ENCODE measurements at regions not wholly inside any gene's neighbourhood (a gene's known extent, or its start where the extent isn't known, plus 50 kb on each side); places are given as distances from the start of the nearest gene placed in this dataset.

DNA sequence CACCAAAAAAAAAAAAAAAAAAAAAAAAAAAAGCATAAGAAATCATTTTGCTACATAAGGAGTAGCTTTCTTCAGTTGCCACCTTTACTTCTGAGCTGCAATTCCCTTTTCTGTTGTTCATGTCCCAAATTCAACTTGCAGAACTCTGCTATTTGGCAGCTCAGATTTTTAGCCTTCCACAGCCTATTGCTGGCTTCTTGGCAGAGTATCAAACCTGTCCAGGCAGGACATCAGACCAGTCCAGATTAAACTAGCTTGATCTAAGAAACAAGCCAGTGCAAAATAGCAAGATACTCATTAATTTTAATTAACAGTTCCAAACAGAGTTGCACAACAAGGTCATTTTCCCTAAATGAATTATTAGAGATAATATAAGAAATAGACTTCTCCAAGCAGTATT is 123.6 kb upstream of the NR3C2 start:
- CTCF ChIA-PET = interaction anchor here (0.6 kb wide), 1 partner anchor 9 kb away, joined by 3 read pairs; no protein-coding TSS in a partner anchor
- no peak overlapping the region for H3K4me2 ChIP-seq

DNA sequence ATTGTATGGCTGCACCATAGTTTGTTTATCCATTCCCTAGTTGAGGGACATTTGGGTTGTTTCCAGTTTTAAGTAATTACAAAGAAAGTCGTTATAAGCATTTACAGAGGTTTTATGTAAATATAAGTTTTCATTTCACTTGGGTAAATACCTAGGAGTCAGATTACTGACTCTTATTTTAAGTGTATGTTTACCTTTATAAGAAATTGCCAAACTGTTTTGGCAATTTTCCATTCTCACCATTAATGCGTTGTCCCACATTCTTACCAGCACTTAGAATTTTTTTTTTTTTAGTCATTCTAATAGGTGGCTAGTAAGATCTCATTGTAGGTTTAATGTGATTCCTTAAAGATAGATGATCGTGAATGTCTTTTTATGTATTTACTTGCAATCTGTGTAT is 121.5 kb upstream of the NR3C2 start:
- H3K4me2 ChIP-seq = no peak overlapping the region

More for the DNA sequence above, 123.6 kb upstream of the NR3C2 start:
- DNase-seq (ENCODE audit: low read depth in 1 of 2, low spot score in 1 of 2) (no peak), ATAC-seq (no peak), FAIRE-seq (no peak)
- no peaks in the 10 kb centered on the region for H3K9me3 ChIP-seq
- TF ChIP-seq BHLHE40 (IDR thresholded peaks at IDR 0.05; ENCODE audit: low read depth, low read length) = no peak
- no peak for TF ChIP-seq HDAC2 (IDR thresholded peaks at IDR 0.05)
- TF ChIP-seq EHMT2 (IDR thresholded peaks at IDR 0.05; ENCODE audit: low read depth) = no peak
- no peak for TF ChIP-seq RARB (CRISPR knock-in tag; IDR thresholded peaks at IDR 0.05)
- TF ChIP-seq, protein P1, sequence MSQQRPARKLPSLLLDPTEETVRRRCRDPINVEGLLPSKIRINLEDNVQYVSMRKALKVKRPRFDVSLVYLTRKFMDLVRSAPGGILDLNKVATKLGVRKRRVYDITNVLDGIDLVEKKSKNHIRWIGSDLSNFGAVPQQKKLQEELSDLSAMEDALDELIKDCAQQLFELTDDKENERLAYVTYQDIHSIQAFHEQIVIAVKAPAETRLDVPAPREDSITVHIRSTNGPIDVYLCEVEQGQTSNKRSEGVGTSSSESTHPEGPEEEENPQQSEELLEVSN (IDR thresholded peaks at IDR 0.05; ENCODE audit: borderline replicate concordance, low read depth) = no peak
- no peak for TF ChIP-seq MAZ (IDR thresholded peaks at IDR 0.05; ENCODE audit: borderline replicate concordance, low read depth, low read length)
- no peak for TF ChIP-seq KDM5A (IDR thresholded peaks at IDR 0.05)
- no peak for TF ChIP-seq CBX2 (IDR thresholded peaks at IDR 0.05; ENCODE audit: borderline replicate concordance, low read depth)
- TF ChIP-seq, protein P2, sequence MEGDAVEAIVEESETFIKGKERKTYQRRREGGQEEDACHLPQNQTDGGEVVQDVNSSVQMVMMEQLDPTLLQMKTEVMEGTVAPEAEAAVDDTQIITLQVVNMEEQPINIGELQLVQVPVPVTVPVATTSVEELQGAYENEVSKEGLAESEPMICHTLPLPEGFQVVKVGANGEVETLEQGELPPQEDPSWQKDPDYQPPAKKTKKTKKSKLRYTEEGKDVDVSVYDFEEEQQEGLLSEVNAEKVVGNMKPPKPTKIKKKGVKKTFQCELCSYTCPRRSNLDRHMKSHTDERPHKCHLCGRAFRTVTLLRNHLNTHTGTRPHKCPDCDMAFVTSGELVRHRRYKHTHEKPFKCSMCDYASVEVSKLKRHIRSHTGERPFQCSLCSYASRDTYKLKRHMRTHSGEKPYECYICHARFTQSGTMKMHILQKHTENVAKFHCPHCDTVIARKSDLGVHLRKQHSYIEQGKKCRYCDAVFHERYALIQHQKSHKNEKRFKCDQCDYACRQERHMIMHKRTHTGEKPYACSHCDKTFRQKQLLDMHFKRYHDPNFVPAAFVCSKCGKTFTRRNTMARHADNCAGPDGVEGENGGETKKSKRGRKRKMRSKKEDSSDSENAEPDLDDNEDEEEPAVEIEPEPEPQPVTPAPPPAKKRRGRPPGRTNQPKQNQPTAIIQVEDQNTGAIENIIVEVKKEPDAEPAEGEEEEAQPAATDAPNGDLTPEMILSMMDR (IDR thresholded peaks at IDR 0.05) = no peak
- H3K27ac ChIP-seq = no peak overlapping the region
- H3K4me3 ChIP-seq = no peak overlapping the region
- POLR2A ChIA-PET = no interaction called here
- H3K4me1 ChIP-seq = no peaks in the 10 kb centered on the region

DNA sequence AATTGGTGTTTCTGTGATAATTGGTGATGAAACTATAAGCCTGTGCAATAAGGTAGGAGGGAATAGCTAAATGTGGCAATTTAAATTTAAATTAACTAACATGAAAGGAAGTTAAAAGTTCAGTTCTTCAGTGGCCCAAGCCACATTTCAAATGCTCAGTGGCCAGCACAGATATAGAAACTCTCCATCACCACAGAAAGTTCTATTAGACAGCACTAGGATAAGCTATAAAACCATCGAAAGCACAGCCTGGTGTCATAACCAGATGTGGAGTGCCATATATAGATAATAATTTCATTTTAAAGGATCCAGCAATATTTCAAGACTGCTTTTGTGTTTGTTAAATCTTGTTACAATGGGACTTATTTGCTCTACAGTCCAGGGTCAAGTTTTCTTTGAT is 119.3 kb upstream of the NR3C2 start:
- CTCF ChIA-PET = no interaction called here
- DNase-seq (ENCODE audit: low read depth in 1 of 2, low spot score in 1 of 2) (no peak), FAIRE-seq (no peak), ATAC-seq (no peak)
- H3K4me1 ChIP-seq = no peaks in the 10 kb centered on the region
- H3K27ac ChIP-seq = no peak overlapping the region
- POLR2A ChIA-PET = no interaction called here
- H3K4me3 ChIP-seq = no peak overlapping the region
- WGBS (ENCODE audit: missing lambda C conversion rate) = 29% methylated on average over 1 of the region's 1 CpG
- H3K9me3 ChIP-seq = no peaks in the 10 kb centered on the region
- no peak overlapping the region for H3K4me2 ChIP-seq
- no peak for TF ChIP-seq RNF2 (IDR thresholded peaks at IDR 0.05; ENCODE audit: borderline replicate concordance, low read depth)

More for the DNA sequence above, 121.5 kb upstream of the NR3C2 start:
- FAIRE-seq = no peak
- no peaks in the 10 kb centered on the region for H3K9me3 ChIP-seq
- WGBS (ENCODE audit: missing lambda C conversion rate) = 4% methylated on average over 3 of the region's 3 CpGs
- TF ChIP-seq CBX8 (IDR thresholded peaks at IDR 0.05) (no peak), FOXS1 (CRISPR knock-in tag; IDR thresholded peaks at IDR 0.05) (no peak)
- TF ChIP-seq, protein P3, sequence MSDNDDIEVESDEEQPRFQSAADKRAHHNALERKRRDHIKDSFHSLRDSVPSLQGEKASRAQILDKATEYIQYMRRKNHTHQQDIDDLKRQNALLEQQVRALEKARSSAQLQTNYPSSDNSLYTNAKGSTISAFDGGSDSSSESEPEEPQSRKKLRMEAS (IDR thresholded peaks at IDR 0.05) = no peak
- DNase-seq (ENCODE audit: low read depth in 1 of 2, low spot score in 1 of 2) = no peak
- ChIA-PET POLR2A (no interaction called here), CTCF (no interaction called here)
- ATAC-seq = no peak
- H3K27ac ChIP-seq = no peak overlapping the region
- no peaks in the 10 kb centered on the region for H3K4me1 ChIP-seq
- H3K4me3 ChIP-seq = no peak overlapping the region

DNA sequence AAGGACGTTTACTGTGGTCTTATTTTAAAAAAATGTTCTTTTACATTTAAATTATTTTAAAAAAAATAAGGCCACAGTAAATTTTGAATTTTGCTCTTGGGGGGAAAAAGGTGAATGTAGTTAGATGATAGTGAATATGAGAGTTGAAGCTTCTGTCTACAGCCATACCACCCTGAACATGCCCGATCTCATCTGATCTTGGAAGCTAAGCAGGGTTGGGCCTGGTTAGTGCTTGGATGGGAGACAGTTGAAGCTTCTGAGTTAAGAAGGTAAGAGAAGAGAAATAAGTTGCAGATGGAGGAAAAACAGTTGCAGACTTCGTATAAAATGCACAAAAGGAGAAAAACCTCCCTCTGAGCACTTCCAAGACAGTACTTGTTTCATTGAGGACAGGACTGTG is 115.6 kb upstream of the NR3C2 start:
- ATAC-seq (no peak), DNase-seq (ENCODE audit: low read depth in 1 of 2, low spot score in 1 of 2) (no peak), FAIRE-seq (no peak)
- Histone ChIP-seq H3K4me3 (no peak overlapping the region), H3K27ac (no peak overlapping the region), H3K9me3 (no peaks in the 10 kb centered on the region), H3K4me1 (no peaks in the 10 kb centered on the region), H3K4me2 (no peak overlapping the region)
- TF ChIP-seq FOXS1 (CRISPR knock-in tag; IDR thresholded peaks at IDR 0.05) (no peak), HEYL (CRISPR knock-in tag; IDR thresholded peaks at IDR 0.05) (no peak), ZNF302 (CRISPR knock-in tag; IDR thresholded peaks at IDR 0.05) (no peak), SREBF2 (IDR thresholded peaks at IDR 0.05) (no peak), GATA3 (IDR thresholded peaks at IDR 0.05; ENCODE audit: borderline replicate concordance) (no peak), CBX2 (IDR thresholded peaks at IDR 0.05; ENCODE audit: borderline replicate concordance, low read depth) (no peak), TFCP2L1 (CRISPR knock-in tag; IDR thresholded peaks at IDR 0.05) (no peak), KDM5A (IDR thresholded peaks at IDR 0.05) (no peak)
- TF ChIP-seq, protein P4, sequence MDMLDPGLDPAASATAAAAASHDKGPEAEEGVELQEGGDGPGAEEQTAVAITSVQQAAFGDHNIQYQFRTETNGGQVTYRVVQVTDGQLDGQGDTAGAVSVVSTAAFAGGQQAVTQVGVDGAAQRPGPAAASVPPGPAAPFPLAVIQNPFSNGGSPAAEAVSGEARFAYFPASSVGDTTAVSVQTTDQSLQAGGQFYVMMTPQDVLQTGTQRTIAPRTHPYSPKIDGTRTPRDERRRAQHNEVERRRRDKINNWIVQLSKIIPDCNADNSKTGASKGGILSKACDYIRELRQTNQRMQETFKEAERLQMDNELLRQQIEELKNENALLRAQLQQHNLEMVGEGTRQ (IDR thresholded peaks at IDR 0.05) = no peak
- TF ChIP-seq, protein P5, sequence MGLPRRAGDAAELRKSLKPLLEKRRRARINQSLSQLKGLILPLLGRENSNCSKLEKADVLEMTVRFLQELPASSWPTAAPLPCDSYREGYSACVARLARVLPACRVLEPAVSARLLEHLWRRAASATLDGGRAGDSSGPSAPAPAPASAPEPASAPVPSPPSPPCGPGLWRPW (IDR thresholded peaks at IDR 0.05) = no peak
- WGBS (ENCODE audit: missing lambda C conversion rate) = 6% methylated on average over 3 of the region's 3 CpGs
- ChIA-PET POLR2A (no interaction called here), CTCF (no interaction called here)
